ENCODE measurements at regions not wholly inside any gene's neighbourhood (a gene's known extent, or its start where the extent isn't known, plus 50 kb on each side); places are given as distances from the start of the nearest gene placed in this dataset.
"Not testable (repeated sequence)": the region's sequence is repeated elsewhere in the genome, so short reads cannot be mapped to it uniquely, and the experiment has no call there.

DNA sequence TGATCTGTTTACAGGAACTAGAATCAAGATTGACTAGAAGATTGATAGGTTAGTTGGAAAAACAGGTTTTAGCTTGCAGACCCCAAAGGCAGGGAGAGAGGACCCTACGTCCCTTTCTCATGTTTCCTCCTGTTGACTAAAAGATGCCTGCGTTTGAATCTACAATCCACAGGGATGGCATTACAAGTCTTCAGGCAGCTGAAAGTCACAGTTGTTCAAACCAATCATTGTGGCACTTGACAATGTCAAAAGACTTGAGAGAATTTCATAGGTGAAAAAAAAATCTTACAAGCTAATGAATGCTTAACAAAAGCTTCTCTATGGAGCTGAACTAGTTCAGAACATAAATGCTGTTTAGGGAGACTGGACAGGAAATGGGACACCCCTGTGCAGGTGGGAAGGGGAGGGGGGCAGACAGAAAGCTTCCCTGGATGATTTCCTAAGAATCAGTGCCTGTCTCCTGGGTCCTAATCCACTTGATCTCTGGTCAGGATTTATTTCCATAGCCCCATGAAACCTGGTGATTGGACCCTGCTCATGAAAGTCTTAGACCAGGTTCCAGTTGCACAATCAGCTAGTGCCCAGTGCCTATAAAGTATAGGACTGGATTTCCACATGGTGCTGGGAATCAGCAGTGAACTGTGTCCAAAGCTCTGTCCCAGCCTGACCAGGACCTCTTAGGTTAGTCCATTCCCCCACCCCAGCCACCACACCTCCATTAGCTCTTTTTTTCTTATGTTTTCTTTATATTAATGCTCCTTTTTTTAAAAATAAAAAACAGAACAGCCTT, 91.6 kb upstream of the BCAR3 start:
- DNase-seq (ENCODE audit: low read depth in 3 of 3) = no peak

DNA sequence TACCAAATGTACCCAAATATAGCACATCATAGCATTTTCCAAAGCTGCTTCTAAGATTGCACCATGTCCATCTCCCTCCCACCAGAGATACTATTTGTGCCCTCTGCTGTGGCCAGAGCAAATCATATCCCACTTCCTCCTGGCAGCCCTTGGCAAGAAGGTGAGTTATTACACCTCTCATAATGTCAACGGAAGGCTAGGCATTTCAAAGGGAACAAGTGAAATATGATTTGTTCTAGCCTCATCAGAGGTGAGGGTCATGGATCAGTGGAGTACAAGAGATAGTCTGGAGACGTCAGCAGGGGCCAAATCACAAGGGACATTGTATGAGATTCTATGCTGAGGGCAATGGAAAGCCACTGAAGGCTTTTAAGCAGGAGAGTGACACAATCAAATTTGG, 90.2 kb upstream of the BCAR3 start:
- no peak for DNase-seq (ENCODE audit: low read depth in 3 of 3)

- no peak for DNase-seq (ENCODE audit: low read depth in 3 of 3)
These were observed 89.0 kb upstream of the BCAR3 start for GRCh38 chr1:93770640-93771039.

GRCh38 chr1:93769777-93770176, 88.1 kb upstream of the BCAR3 start:
- no peak for DNase-seq (ENCODE audit: low read depth in 3 of 3)

DNA sequence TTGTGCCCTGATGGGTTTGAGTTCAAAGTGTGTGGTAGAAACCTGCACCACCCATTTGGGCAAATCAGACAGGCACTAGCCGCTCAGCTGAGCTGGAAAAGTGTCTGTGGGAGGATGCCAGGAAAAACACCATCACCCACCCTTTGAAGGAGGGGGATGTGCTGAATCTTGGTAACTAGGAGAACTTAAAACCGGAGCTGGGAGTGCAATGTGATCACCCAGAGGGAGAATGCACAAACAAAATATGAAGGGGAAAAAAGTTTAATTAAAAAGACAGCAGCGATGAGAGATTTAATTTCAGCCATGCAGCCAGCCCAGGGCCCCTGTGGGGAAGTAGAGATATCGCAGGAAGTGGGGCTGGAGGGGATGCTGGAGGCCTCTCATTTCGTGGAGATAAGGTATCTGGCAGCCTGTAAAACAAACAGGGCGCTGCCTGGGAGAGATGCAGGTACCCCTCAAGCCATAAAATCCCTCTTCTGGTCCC, 86.8 kb upstream of the BCAR3 start:
- DNase-seq (ENCODE audit: low read depth in 3 of 3) = no peak

GRCh38 chr1:93766451-93766850, 84.8 kb upstream of the BCAR3 start:
- DNase-seq (ENCODE audit: low read depth in 3 of 3) = no peak

DNA sequence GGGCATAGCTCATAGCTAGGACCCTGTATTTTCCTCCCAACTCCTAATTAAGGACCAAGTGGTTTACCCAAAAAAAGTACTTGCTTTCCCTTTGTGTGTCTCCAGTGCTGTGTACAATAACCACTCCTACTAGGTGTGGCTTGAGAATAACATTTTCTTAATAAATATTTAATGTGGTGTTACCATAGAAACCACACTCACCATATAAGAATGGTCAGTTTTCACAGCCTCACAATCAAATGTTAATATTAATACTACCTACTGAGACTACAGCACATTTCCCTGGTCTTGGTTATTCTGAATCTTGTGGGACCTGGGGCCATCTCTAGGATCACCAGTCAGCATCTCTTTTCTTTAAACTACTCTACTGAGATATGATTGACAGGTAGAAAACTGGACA, 83.5 kb upstream of the BCAR3 start:
- DNase-seq (ENCODE audit: low read depth in 3 of 3) = no peak

- DNase-seq (ENCODE audit: low read depth in 3 of 3) = no peak
These were observed 82.7 kb upstream of the BCAR3 start for GRCh38 chr1:93764366-93764750.

DNA sequence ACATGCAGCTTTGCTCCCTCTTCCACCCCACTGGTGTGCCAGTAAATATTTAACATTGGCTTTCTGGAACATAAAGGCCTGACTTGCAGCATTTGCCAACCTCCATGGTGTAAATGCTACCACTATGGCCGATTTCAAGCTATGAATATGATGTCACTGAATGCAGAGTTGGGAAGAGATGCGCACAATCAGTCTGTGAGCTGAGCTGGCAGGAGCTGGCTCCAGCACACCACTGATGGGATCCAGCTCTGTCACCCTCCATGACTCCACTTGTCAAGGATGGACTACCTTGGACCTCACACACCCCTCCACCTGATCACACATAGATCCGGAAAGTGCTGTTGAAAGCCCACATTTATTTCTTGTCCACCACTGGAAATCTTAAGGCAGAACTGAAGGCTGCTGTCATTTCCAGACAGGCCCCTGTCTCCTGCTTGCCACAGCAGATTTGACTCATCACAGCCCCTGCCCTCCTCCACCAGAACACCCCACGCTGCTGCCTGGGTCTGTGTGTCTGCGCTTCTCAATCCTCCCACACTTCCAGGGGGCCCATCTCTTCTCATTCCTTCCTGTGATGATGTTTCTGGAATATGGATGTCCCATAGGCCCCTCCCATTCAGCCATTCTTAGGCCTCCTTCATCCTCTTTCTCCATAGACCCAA, 82.2 kb upstream of the BCAR3 start:
- no peak for DNase-seq (ENCODE audit: low read depth in 3 of 3)

DNA sequence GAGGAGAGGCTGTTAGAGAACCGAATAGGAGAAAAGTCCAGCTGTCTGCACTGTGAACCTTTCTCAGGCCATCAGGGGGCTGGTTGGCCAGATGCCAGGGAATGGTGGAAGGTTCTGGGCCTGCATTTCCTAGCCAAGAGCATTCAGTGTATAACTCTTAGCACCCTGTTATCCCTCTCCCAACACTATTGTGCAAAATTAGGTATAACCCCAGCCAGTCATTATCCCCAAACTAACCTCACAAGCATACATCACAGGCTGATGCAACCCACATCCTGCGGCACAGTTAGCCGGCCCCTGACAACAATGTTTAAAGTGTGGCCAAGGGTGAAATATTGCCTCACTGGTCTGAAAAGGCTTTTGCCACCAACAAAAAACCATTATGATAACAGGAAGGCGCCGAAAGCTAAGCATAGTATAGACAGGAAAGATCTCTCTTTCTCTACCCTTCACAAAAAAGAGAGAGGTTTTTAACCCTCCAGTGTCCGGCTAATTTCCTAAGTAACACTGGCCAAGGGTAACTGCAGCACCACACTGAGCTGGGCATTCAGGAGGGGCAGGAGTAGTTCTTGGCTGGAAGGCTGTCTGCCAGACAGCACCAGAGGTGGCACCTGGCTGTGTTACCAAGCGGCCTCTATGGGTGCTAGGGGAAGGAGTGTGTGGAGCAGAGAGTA, 77.3 kb upstream of the BCAR3 start:
- no peak for DNase-seq (ENCODE audit: low read depth in 3 of 3)

DNA sequence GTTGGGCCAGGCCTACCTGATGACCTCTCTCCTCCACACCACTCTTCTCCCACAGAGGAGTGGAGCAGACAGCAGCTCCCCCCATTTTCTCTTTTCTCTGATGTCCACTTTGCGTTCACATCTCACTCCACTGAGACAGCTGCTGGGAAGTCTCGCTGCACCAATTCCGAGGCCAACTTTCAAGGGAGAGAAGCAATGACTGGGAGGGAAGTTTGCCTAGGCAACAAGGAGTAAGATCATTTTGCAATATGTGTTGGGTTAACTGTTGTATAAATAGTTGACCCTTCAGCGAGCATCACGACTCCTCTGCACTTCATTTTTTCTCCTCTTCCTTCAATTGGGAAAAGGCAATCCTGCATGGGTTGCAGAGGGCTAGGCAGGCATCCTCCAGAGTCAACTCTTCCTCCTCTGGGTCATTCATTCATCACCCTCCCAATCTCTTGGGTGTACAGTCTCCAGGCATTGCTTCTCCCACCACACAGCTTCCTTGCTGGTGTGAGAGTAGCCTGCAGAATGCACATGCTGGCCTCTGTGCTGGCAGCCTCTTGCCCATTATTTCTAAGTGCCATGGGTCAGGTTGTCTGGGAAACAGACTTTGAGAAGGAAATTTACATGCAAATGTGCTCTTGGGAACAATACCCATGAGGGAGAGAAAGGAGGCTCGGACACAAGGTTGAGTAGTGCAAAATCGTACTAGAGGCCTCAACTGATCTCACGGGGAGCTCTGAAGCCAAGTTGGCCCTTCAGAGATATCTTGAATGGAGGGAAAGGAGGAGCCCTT, 75.8 kb upstream of the BCAR3 start:
- no peak for DNase-seq (ENCODE audit: low read depth in 3 of 3)

DNA sequence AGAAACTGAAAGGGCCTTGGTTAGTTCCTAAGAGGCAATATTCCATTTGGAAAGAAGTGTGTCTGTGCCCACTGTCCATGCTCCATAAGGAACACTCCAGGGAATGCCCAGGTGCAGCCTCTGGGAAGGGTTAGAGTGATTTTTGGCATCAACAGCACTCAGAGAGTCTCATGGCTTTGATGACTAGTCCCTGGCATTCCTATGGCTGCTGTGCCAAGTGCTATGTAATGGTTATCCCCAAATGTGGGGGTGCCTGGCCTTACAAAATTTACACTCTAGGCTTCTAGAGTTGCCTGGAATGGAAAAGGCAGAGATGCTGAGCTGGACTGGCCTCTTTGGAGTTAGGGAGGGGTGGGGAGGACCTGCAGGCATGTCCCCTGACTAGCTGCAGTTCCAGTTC, 75.0 kb upstream of the BCAR3 start:
- no peak for DNase-seq (ENCODE audit: low read depth in 3 of 3)

- DNase-seq (ENCODE audit: low read depth in 3 of 3) = not testable (repeated sequence)
These were observed 73.6 kb upstream of the BCAR3 start for GRCh38 chr1:93755251-93755715.

DNA sequence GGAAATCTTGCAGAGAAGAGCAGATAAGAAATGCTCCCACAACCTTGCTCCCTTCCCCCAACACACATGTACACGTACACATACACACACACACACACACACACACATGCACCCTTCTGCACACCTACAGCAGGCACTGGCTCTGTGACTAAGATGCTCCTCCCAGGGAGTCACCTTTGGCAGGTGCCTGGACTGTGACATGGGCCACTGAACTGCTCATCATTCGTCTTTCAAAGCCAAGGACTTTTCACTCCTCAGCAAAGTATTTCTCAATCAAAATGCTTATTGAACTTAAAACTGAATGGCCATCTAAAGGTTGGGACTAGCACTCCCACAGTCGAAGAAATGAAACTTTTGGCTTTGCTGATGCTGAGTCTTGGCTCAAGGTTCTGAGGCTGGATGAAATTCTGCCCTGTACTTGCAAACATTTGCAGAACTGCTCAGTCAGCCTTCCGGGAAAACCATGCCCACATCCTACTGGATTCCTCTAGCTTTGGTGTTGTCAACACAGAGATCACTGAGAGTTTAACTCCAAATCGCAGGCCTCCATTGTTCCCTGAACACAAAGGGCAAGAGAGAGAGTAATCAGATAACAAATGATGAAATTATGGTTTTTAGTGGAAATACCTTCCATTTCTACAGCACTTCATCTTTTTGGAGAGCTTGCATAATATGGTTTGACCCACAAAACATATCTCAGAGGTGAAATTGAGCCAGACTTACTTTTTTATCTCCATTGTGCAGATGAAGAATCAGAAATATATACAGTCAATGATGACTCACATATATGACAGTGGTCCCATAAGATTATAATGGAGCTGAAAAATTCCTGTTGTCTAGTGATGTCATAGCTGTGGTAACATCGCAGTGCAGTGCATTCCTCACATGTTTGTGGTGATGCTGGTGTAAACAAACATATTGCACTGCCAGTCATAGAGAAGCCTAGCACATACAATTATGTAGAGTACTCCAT, 72.4 kb upstream of the BCAR3 start:
- no peak for DNase-seq (ENCODE audit: low read depth in 3 of 3)

- DNase-seq (ENCODE audit: low read depth in 3 of 3) = no peak
These were observed 70.0 kb upstream of the BCAR3 start for GRCh38 chr1:93751377-93752250.

GRCh38 chr1:93750955-93751354, 69.3 kb upstream of the BCAR3 start:
- DNase-seq (ENCODE audit: low read depth in 3 of 3) = no peak

GRCh38 chr1:93749894-93750301, 68.3 kb upstream of the BCAR3 start:
- no peak for DNase-seq (ENCODE audit: low read depth in 3 of 3)

DNA sequence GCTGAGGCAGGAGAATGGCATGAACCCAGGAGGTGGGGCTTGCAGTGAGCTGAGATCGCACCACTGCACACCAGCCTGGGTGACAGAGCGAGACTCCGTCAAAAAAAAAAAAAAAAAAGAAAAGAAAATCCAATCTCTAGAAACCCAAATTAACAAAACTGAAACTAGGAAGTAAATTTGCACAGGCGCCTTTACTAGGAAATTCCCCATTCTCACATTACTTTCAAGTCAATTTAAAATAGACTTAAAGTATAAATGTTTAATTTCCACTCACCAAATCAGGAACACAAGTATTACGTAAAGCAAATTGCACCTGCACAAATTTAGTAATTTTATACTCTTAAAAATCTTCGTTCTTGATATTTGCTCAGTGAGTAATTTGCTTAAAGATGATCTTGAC, 67.8 kb upstream of the BCAR3 start:
- no peak for DNase-seq (ENCODE audit: low read depth in 3 of 3)

DNA sequence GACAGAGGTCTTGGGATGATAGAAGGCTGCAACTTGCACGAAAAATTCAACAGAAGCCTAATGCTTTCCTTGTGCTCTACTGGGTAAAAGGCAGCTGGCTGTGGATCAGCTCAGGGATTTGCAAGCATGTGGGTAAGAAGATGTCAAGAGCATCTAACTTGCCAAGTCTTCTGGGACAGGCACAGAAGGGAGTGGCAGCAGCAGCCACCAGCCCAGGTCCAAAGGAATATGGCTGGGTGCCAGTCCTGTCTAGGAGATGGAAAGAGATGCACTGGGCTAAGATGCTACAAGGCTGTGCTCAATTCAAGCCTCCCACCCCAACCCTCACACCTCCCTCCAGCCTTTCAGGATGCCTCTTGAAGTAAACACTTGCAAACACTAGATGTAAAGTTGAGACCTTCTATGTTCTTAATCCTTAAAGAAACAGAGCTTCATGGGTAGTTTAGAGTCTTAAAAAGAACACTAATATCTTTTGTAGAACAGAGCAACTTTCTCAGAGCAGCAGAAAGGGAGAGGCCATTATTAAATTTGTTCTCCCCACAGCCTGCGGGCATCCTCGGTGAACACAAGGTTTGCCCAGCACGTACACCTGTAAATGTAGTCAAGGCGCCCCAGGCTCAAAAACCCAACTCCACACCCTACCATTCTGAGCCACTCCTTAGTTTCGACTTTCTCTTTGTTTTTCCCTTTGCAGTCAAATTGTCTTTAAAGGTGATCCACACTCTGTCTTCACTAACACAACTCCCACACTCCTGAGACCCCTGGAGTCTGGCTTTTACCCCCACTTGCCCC, 64.6 kb upstream of the BCAR3 start:
- no peak for DNase-seq (ENCODE audit: low read depth in 3 of 3)
